Ishikawa (cell line): ENCODE measurements at regions not wholly inside any gene's neighbourhood (a gene's known extent, or its start where the extent isn't known, plus 50 kb on each side); places are given as distances from the start of the nearest gene placed in this dataset.

ENCODE experiments used
- EGR1 ChIP-seq: IDR thresholded peaks from 2 replicates; pipeline ENCODE4 v1.6.1; 2012
- FOXM1 ChIP-seq: IDR thresholded peaks from 2 replicates; pipeline ENCODE4 v1.6.1; 2012; ENCODE audit warnings: low read depth, borderline replicate concordance
- NFIC ChIP-seq: IDR thresholded peaks from 2 replicates; pipeline ENCODE4 v1.6.1; 2012
- TAF1 ChIP-seq: IDR thresholded peaks from 2 replicates; pipeline ENCODE4 v1.6.1; 2012; ENCODE audit warnings: low read depth, mild to moderate bottlenecking
- YY1 ChIP-seq: IDR thresholded peaks from 2 replicates; pipeline ENCODE4 v1.6.1; 2012; ENCODE audit warnings: low read depth

DNA sequence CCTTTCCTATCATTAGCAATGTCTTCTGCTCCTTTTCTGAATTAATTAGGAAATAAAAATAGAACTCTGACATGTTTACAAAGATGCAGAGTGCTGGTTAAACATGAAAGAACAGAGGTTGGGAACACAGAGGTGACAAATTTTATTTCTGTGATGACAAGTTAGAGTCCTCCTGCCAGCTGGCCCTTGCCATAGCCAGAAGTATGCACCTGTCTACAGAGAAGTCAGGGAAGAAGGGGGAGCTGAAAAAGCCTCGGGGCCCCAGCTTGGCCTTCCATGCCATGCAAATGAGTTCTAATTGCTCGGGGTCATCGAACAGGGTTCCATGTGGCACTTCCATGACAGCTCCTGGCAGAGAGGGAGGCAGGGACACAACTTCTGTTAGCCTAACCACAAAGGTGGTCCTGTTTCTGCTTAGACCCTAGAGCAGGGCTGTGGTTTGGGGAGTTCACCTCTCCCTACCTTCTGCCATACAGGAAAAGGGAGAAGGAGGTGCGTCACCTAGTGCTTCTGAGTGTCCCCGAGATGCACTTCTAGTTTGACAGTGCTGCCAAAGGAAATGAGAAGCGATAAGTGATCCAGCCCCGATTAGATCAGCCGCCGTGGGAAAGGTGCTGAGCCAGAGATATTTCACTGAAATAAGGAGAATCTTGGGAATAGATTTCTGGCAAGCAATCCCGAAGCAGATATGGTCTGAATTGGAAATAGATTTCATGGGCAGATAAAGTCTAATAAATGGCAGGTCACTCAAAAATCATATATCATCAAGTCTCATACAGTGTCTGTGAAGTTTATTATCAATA, 155.8 kb upstream of the FOXN3 start:
- TF ChIP-seq EGR1 (no peak), FOXM1 (no peak), YY1 (no peak), NFIC (no peak), TAF1 (no peak)
